Calu3 (cell line): ENCODE measurements at regions not wholly inside any gene's neighbourhood (a gene's known extent, or its start where the extent isn't known, plus 50 kb on each side); places are given as distances from the start of the nearest gene placed in this dataset.

Source experiments
- BruUV-seq: library from RNA; stranded (reverse); fragments of 400-500 nt; replicated peaks from 2 replicates; lab custom pipeline; 2021; lab: Mats Ljungman, UMichigan
- CTCF ChIA-PET: fragments of 300-600 bp; sonication (Branson Sonifier 250); formaldehyde crosslinking; loops from one replicate; lab custom pipeline; 2022; ENCODE audit warnings: antibody characterized with exemption; lab: Charles Lee
- DNase-seq: peaks from one replicate; pipeline ENCODE4 v3.0.0; 2022
- H3K27ac Mint-ChIP-seq: one replicate; pipeline ENCODE4 v1.8.0; 2022; ENCODE audit warnings: mixed read lengths; ENCODE audit not compliant: unreplicated experiment
- H3K27me3 Mint-ChIP-seq: one replicate; pipeline ENCODE4 v1.8.0; 2022; ENCODE audit warnings: mixed read lengths; ENCODE audit not compliant: unreplicated experiment
- H3K36me3 Mint-ChIP-seq: one replicate; pipeline ENCODE4 v1.8.0; 2022; ENCODE audit warnings: mild to moderate bottlenecking, moderate library complexity, mixed read lengths; ENCODE audit not compliant: insufficient read depth, unreplicated experiment
- H3K4me1 Mint-ChIP-seq: one replicate; pipeline ENCODE4 v1.8.0; 2022; ENCODE audit warnings: mild to moderate bottlenecking, low read depth, mixed read lengths; ENCODE audit not compliant: unreplicated experiment
- H3K4me3 Mint-ChIP-seq: one replicate; pipeline ENCODE4 v1.8.0; 2022; ENCODE audit warnings: mild to moderate bottlenecking, low read depth, moderate library complexity, mixed read lengths; ENCODE audit not compliant: unreplicated experiment
- H3K9me3 Mint-ChIP-seq: one replicate; pipeline ENCODE4 v1.8.0; 2022; ENCODE audit warnings: low read depth, mixed read lengths; ENCODE audit not compliant: unreplicated experiment
- intact Hi-C: fragments of 100-400 bp; cut with micrococcal nuclease; formaldehyde crosslinking; loops from one replicate; pipeline ENCODE4 v1.10.0; 2022; ENCODE audit not compliant: unreplicated experiment
- TF ChIP-seq, protein P1 (sequence below): fragments of 200-600 bp; IDR thresholded peaks from one replicate; pipeline ENCODE4 v1.8.0; 2022; ENCODE audit warnings: antibody characterized with exemption; ENCODE audit not compliant: unreplicated experiment

- Mint-ChIP-seq H3K4me1 (peaks cover 43% of the 10 kb centered on the region), H3K27me3 (no peaks in the 10 kb centered on the region), H3K4me3 (no peak overlapping the region), H3K36me3 (peaks cover 13% of the 10 kb centered on the region), H3K27ac (no peak overlapping the region), H3K9me3 (no peaks in the 10 kb centered on the region)
- no peak for DNase-seq
- no TSS peak for BruUV-seq
- TF ChIP-seq, protein P1, sequence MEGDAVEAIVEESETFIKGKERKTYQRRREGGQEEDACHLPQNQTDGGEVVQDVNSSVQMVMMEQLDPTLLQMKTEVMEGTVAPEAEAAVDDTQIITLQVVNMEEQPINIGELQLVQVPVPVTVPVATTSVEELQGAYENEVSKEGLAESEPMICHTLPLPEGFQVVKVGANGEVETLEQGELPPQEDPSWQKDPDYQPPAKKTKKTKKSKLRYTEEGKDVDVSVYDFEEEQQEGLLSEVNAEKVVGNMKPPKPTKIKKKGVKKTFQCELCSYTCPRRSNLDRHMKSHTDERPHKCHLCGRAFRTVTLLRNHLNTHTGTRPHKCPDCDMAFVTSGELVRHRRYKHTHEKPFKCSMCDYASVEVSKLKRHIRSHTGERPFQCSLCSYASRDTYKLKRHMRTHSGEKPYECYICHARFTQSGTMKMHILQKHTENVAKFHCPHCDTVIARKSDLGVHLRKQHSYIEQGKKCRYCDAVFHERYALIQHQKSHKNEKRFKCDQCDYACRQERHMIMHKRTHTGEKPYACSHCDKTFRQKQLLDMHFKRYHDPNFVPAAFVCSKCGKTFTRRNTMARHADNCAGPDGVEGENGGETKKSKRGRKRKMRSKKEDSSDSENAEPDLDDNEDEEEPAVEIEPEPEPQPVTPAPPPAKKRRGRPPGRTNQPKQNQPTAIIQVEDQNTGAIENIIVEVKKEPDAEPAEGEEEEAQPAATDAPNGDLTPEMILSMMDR: no peak
- CTCF ChIA-PET: no interaction called here
- intact Hi-C loops: no loop called here
Measured at GRCh38 chr16:86732621-86733295, 154.4 kb downstream of the FOXL1 start.

DNA sequence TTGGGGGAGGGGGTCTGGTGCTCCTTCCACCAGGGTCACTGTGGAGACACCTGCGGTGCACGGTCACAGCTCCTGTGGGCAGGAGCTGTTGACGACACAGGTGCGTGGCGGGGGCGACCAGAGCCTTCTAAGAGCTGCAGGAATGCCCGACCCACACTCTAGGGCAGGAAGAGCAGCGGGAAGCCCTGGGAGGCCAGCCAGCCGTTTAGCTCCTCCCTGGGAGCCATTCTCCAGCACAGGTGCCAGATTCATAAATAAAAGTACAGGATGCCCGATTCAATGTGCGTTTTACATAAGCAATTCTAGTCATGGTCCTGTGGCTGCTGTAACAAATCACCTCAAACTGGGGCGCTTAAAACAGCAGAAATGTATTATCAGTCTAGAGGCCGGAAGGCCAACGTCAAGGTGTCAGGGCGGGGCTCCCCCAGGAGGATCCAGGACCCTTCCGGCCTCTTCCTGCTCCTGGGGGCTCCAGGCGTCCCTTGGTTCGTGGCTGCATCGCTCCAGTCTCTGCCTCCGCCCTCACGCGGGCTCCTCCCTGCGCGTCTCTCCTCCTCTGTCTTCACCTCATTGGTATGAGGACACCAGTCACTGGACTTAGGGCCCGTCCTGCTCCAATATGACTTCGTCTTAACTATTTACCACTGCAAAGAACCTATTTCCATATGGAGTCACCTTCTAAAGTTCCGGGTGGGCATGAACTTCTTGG lies 155.4 kb downstream of the FOXL1 start:
- Mint-ChIP-seq H3K36me3 (peaks cover 13% of the 10 kb centered on the region), H3K27ac (no peak overlapping the region), H3K27me3 (no peaks in the 10 kb centered on the region), H3K4me3 (no peak overlapping the region), H3K4me1 (peaks cover 43% of the 10 kb centered on the region), H3K9me3 (no peaks in the 10 kb centered on the region)
- DNase-seq: no peak
- no TSS peak for BruUV-seq
- TF ChIP-seq, protein P1: no peak
- intact Hi-C loops: loop anchor here (1.0 kb wide), 1 partner anchor 69 kb away; no protein-coding TSS in a partner anchor
- CTCF ChIA-PET: interaction anchor here (0.7 to 1.1 kb wide), 4 partner anchors 16 to 141 kb away, joined by 3 to 5 read pairs (median 4); no protein-coding TSS in a partner anchor

DNA sequence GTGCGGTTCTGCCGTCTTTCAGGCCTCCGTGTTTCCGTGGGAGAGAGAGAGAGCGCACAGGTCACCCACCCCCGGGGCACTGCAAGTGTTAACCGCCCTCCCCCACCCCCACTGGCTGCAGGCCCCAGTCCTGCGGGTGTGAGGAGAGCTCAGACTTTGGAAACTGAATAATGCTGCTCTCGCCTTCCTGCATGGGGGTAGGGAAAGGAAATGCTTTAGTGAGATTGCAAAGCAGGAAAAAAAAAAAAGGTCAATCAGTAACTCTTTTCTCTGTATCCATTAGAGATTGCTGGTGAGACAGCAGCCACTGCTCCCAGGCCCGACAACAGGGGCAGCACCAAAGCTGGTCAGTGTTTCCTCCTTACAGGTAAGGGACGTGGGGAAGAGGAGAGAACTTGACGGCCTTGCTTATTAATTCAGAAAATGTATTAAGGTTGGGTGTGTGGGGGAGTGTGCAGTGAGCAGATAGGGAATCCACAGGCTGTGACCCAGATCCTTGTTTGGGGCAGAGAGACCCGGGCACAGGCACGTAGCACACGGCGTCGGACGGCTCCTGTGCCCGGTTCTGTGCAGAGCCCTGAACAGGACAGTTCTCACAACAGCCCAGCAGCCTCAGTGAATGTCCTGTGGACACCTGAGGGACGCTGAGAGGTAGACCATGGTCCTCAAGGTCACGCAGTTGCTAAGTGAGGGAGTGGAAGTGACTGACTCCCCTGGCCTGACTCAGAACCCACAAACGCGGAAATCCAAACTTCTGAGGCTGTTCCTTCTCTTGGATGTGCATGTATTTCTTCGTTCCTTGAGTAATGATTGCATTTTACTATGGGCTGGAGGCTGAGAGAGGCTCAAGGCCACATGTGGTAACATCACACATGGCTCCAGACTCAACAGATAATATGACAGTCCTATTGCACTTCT lies 156.5 kb downstream of the FOXL1 start:
- Mint-ChIP-seq H3K27me3 (no peaks in the 10 kb centered on the region), H3K36me3 (peaks cover 13% of the 10 kb centered on the region), H3K4me1 (peaks cover 49% of the 10 kb centered on the region), H3K27ac (peak overlapping the region; percentile 95), H3K9me3 (no peaks in the 10 kb centered on the region), H3K4me3 (peak overlapping the region; percentile 67)
- DNase-seq: peak; percentile 56
- CTCF ChIA-PET: interaction anchor here (0.7 to 1.1 kb wide), 4 partner anchors 17 to 140 kb away, joined by 3 to 5 read pairs (median 4); no protein-coding TSS in a partner anchor
- TF ChIP-seq, protein P1: no peak
- TSS peak; percentile 76 for BruUV-seq
- intact Hi-C loops: loop anchor here (1.0 kb wide), 1 partner anchor 71 kb away; no protein-coding TSS in a partner anchor

GRCh38 chr16:86735727-86736126 lies 157.4 kb downstream of the FOXL1 start:
- DNase-seq: no peak
- CTCF ChIA-PET: no interaction called here
- BruUV-seq: no TSS peak
- Mint-ChIP-seq H3K4me1 (peaks cover 50% of the 10 kb centered on the region), H3K36me3 (peaks cover 8% of the 10 kb centered on the region), H3K27me3 (no peaks in the 10 kb centered on the region), H3K27ac (peak overlapping the region; percentile 95), H3K4me3 (no peak overlapping the region), H3K9me3 (no peaks in the 10 kb centered on the region)
- intact Hi-C loops: no loop called here
- TF ChIP-seq, protein P1: no peak
